ENCODE measurements at regions not wholly inside any gene's neighbourhood (a gene's known extent, or its start where the extent isn't known, plus 50 kb on each side); places are given as distances from the start of the nearest gene placed in this dataset.

DNA sequence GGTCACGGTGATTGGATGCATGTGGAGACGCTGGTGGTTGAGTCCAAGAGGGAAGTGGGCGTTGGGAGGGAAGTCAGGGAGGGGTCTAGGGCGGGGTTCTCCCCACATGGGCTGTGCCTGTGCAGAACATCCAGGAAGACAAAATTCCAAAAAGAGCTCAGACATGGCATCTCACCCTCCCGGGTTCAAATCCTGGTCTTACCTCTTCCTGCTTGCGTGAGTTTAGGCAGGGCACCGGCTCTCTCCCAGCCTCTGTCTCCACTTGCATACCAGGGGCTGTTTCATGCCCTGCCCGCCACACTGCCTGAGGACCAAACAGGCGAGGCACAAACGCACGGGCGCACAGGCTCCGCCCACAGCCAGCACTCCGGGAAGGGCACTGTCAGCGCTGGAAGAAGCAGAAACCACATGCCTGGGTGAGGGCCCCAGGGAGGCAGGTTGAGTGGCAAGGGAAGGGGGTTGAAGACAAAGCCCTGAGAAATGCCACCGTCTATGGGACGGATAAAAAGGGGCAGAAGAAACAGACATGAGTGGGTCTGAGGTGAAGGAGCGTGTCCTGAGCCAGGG is 123.6 kb upstream of the SOX1 start:
- Histone ChIP-seq H3K4me3 (ENCODE audit: low read length in 2 of 2) (no peak overlapping the region), H3K36me3 (ENCODE audit: control insufficient read depth in 2 of 2, insufficient read depth in 2 of 2, low read length in 2 of 2) (no peaks in the 10 kb centered on the region), H3K4me1 (ENCODE audit: control insufficient read depth, insufficient read depth, low read length) (no peaks in the 10 kb centered on the region), H3K27ac (ENCODE audit: low read length) (no peak overlapping the region), H3K9ac (ENCODE audit: low read length in 2 of 2) (no peak overlapping the region), H3K27me3 (ENCODE audit: control insufficient read depth in 1 of 2, insufficient read depth in 2 of 2, low read length in 2 of 2) (peaks cover 0 to 14% of the 10 kb centered on the region in 2 donors), H3K9me3 (ENCODE audit: control insufficient read depth in 2 of 2, low read length in 2 of 2) (no peaks in the 10 kb centered on the region)

DNA sequence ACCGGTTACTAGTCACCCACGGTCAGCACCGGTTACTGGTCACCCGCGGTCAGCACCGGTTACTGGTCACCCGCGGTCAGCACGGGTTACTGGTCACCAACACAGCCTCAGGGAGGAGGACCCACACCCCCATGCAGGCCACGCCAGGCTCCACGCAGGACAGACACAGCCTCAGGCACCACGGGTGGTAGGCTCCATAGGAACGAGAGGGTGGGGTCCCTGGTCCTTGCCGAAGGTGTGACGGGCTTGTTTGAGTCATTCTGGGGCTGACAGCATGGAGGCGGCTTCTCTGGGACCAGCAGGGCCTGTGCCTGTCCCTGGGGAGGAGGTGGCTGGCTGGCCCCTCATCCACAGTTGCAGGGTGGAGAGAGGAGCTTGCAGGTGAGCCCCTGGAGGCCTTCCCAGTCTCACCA is 122.8 kb upstream of the SOX1 start:
- Histone ChIP-seq H3K36me3 (ENCODE audit: control insufficient read depth in 2 of 2, insufficient read depth in 2 of 2, low read length in 2 of 2) (no peaks in the 10 kb centered on the region), H3K4me3 (ENCODE audit: low read length in 2 of 2) (no peak overlapping the region), H3K9ac (ENCODE audit: low read length in 2 of 2) (no peak overlapping the region), H3K9me3 (ENCODE audit: control insufficient read depth in 2 of 2, low read length in 2 of 2) (no peaks in the 10 kb centered on the region), H3K4me1 (ENCODE audit: control insufficient read depth, insufficient read depth, low read length) (no peaks in the 10 kb centered on the region), H3K27me3 (ENCODE audit: control insufficient read depth in 1 of 2, insufficient read depth in 2 of 2, low read length in 2 of 2) (peaks cover 0 to 14% of the 10 kb centered on the region in 2 donors), H3K27ac (ENCODE audit: low read length) (no peak overlapping the region)

GRCh38 chr13:111945086-111945485 is 121.9 kb upstream of the SOX1 start:
- Histone ChIP-seq H3K36me3 (ENCODE audit: control insufficient read depth in 2 of 2, insufficient read depth in 2 of 2, low read length in 2 of 2) (no peaks in the 10 kb centered on the region), H3K9ac (ENCODE audit: low read length in 2 of 2) (no peak overlapping the region), H3K27ac (ENCODE audit: low read length) (no peak overlapping the region), H3K27me3 (ENCODE audit: control insufficient read depth in 1 of 2, insufficient read depth in 2 of 2, low read length in 2 of 2) (peaks cover 0 to 14% of the 10 kb centered on the region in 2 donors), H3K4me1 (ENCODE audit: control insufficient read depth, insufficient read depth, low read length) (no peaks in the 10 kb centered on the region), H3K4me3 (ENCODE audit: low read length in 2 of 2) (no peak overlapping the region), H3K9me3 (ENCODE audit: control insufficient read depth in 2 of 2, low read length in 2 of 2) (peaks cover 0 to 6% of the 10 kb centered on the region in 2 donors)

- Histone ChIP-seq H3K9me3 (ENCODE audit: control insufficient read depth in 2 of 2, low read length in 2 of 2) (peaks cover 2 to 13% of the 10 kb centered on the region in 2 donors), H3K4me1 (ENCODE audit: control insufficient read depth, insufficient read depth, low read length) (no peaks in the 10 kb centered on the region), H3K4me3 (ENCODE audit: low read length in 2 of 2) (no peak overlapping the region), H3K27ac (ENCODE audit: low read length) (no peak overlapping the region), H3K36me3 (ENCODE audit: control insufficient read depth in 2 of 2, insufficient read depth in 2 of 2, low read length in 2 of 2) (no peaks in the 10 kb centered on the region), H3K27me3 (ENCODE audit: control insufficient read depth in 1 of 2, insufficient read depth in 2 of 2, low read length in 2 of 2) (peaks cover 0 to 14% of the 10 kb centered on the region in 2 donors), H3K9ac (ENCODE audit: low read length in 2 of 2) (no peak overlapping the region)
Observed at GRCh38 chr13:111946214-111946613, 120.7 kb upstream of the SOX1 start.

DNA sequence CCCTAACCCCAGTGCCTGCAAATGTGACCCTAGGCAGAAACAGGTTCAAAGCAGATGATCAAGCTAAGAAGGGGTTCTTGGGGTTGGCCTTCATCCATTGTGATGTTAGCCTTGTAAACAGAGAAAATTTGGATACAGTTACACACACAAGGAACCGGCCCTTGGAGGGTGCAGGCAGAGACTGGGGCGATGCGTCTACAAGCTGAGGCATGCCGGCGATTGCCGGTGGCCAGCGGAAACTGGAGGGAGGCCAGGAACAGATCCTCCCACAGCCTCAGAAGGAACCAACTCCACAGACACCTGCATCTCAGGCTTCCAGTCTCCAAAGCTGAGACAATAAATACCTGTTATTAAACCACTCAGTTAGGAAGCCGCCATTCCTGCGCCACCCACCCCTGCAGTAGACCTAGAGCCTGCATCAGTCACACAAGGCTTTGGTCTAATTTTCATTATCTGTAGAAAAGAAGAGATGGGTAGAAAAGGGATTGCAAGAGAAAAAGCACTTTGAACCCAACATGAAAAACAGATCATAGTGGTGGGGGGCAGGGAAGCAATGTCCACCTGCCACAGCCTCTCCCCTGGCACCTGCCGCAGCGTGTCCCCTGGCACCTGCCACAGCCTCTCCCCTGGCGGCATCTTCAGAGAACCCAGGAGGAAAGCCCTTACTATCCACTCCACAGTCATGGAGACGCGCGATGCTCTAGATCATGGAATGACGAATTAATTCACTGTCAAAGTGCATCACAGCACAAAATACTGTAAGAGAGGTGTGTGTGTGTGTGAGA is 119.7 kb upstream of the SOX1 start:
- Histone ChIP-seq H3K36me3 (ENCODE audit: control insufficient read depth in 2 of 2, insufficient read depth in 2 of 2, low read length in 2 of 2) (no peaks in the 10 kb centered on the region), H3K9ac (ENCODE audit: low read length in 2 of 2) (no peak overlapping the region), H3K27me3 (ENCODE audit: control insufficient read depth in 1 of 2, insufficient read depth in 2 of 2, low read length in 2 of 2) (peaks cover 0 to 9% of the 10 kb centered on the region in 2 donors), H3K4me1 (ENCODE audit: control insufficient read depth, insufficient read depth, low read length) (no peaks in the 10 kb centered on the region), H3K9me3 (ENCODE audit: control insufficient read depth in 2 of 2, low read length in 2 of 2) (peaks cover 2 to 15% of the 10 kb centered on the region in 2 donors), H3K27ac (ENCODE audit: low read length) (no peak overlapping the region), H3K4me3 (ENCODE audit: low read length in 2 of 2) (no peak overlapping the region)

DNA sequence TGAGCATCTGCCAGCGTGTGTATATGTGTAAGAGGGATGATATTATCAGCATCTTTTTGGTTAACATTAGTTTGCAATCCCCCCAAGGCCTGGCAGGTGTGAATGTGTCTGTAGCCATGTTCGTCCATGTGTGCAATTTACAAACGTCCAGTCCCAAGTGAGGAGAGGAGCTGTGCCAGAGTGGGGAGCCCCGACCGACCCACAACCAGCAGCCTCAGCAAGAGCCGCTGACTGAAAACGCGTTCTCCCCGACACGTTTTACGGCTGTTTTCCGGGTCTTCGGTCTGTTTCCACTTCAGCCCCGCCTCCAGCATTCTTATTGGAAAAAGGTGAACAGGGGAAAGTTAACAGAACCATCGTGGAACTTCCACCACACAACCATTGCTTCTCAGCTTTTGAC is 119.1 kb upstream of the SOX1 start:
- Histone ChIP-seq H3K4me1 (ENCODE audit: control insufficient read depth, insufficient read depth, low read length) (no peaks in the 10 kb centered on the region), H3K4me3 (ENCODE audit: low read length in 2 of 2) (no peak overlapping the region), H3K27me3 (ENCODE audit: control insufficient read depth in 1 of 2, insufficient read depth in 2 of 2, low read length in 2 of 2) (peaks cover 0 to 9% of the 10 kb centered on the region in 2 donors), H3K9me3 (ENCODE audit: control insufficient read depth in 2 of 2, low read length in 2 of 2) (peaks cover 2 to 15% of the 10 kb centered on the region in 2 donors), H3K36me3 (ENCODE audit: control insufficient read depth in 2 of 2, insufficient read depth in 2 of 2, low read length in 2 of 2) (no peaks in the 10 kb centered on the region), H3K27ac (ENCODE audit: low read length) (no peak overlapping the region), H3K9ac (ENCODE audit: low read length in 2 of 2) (no peak overlapping the region)

- Histone ChIP-seq H3K9me3 (ENCODE audit: control insufficient read depth in 2 of 2, low read length in 2 of 2) (peaks cover 2 to 15% of the 10 kb centered on the region in 2 donors), H3K36me3 (ENCODE audit: control insufficient read depth in 2 of 2, insufficient read depth in 2 of 2, low read length in 2 of 2) (no peaks in the 10 kb centered on the region), H3K4me1 (ENCODE audit: control insufficient read depth, insufficient read depth, low read length) (no peaks in the 10 kb centered on the region), H3K9ac (ENCODE audit: low read length in 2 of 2) (no peak overlapping the region), H3K27ac (ENCODE audit: low read length) (no peak overlapping the region), H3K4me3 (ENCODE audit: low read length in 2 of 2) (no peak overlapping the region), H3K27me3 (ENCODE audit: control insufficient read depth in 1 of 2, insufficient read depth in 2 of 2, low read length in 2 of 2) (peaks cover 0 to 9% of the 10 kb centered on the region in 2 donors)
Observed at GRCh38 chr13:111948281-111948680, 118.7 kb upstream of the SOX1 start.

- Histone ChIP-seq H3K9me3 (ENCODE audit: control insufficient read depth in 2 of 2, low read length in 2 of 2) (peaks cover 2 to 15% of the 10 kb centered on the region in 2 donors), H3K4me1 (ENCODE audit: control insufficient read depth, insufficient read depth, low read length) (no peaks in the 10 kb centered on the region), H3K4me3 (ENCODE audit: low read length in 2 of 2) (no peak overlapping the region), H3K27me3 (ENCODE audit: control insufficient read depth in 1 of 2, insufficient read depth in 2 of 2, low read length in 2 of 2) (peaks cover 0 to 9% of the 10 kb centered on the region in 2 donors), H3K27ac (ENCODE audit: low read length) (no peak overlapping the region), H3K9ac (ENCODE audit: low read length in 2 of 2) (no peak overlapping the region), H3K36me3 (ENCODE audit: control insufficient read depth in 2 of 2, insufficient read depth in 2 of 2, low read length in 2 of 2) (no peaks in the 10 kb centered on the region)
Observed at GRCh38 chr13:111948811-111949210, 118.1 kb upstream of the SOX1 start.

- H3K9me3 ChIP-seq (ENCODE audit: control insufficient read depth in 2 of 2, low read length in 2 of 2): peaks cover 2 to 15% of the 10 kb centered on the region in 2 donors
Observed at GRCh38 chr13:111949311-111949710, 117.6 kb upstream of the SOX1 start.

DNA sequence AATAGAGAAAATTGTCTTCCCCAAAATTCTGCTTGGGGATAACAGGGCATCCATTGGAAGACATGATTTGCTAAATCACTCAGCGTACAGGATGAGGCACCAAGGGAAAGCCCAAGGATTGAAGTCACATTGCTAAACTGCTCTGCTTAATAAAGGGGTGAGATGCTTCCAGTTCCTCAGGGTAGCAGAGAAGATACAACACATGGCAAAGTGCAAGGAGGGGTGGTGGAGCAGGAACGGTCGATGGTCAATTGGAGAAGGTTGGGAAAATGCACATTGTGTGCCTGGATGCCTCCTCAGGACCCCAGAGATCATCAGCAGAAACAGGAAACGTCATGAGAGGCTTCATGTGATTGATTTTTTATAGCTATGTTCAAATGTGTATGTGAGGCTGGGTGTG is 116.3 kb upstream of the SOX1 start:
- no peak overlapping the region for H3K9ac ChIP-seq (ENCODE audit: low read length in 2 of 2)
- H3K36me3 ChIP-seq (ENCODE audit: control insufficient read depth in 2 of 2, insufficient read depth in 2 of 2, low read length in 2 of 2): no peaks in the 10 kb centered on the region
- peaks cover 1 to 13% of the 10 kb centered on the region in 2 donors for H3K27me3 ChIP-seq (ENCODE audit: control insufficient read depth in 1 of 2, insufficient read depth in 2 of 2, low read length in 2 of 2)
- peaks cover 2 to 15% of the 10 kb centered on the region in 2 donors for H3K9me3 ChIP-seq (ENCODE audit: control insufficient read depth in 2 of 2, low read length in 2 of 2)
- no peak overlapping the region for H3K4me3 ChIP-seq (ENCODE audit: low read length in 2 of 2)
- H3K4me1 ChIP-seq (ENCODE audit: control insufficient read depth, insufficient read depth, low read length): no peaks in the 10 kb centered on the region
- no peak overlapping the region for H3K27ac ChIP-seq (ENCODE audit: low read length)

More at GRCh38 chr13:111949311-111949710, 117.6 kb upstream of the SOX1 start:
- H3K4me1 ChIP-seq (ENCODE audit: control insufficient read depth, insufficient read depth, low read length): no peaks in the 10 kb centered on the region
- no peaks in the 10 kb centered on the region for H3K36me3 ChIP-seq (ENCODE audit: control insufficient read depth in 2 of 2, insufficient read depth in 2 of 2, low read length in 2 of 2)
- no peak overlapping the region for H3K4me3 ChIP-seq (ENCODE audit: low read length in 2 of 2)
- no peak overlapping the region for H3K9ac ChIP-seq (ENCODE audit: low read length in 2 of 2)
- no peak overlapping the region for H3K27ac ChIP-seq (ENCODE audit: low read length)
- peaks cover 0 to 9% of the 10 kb centered on the region in 2 donors for H3K27me3 ChIP-seq (ENCODE audit: control insufficient read depth in 1 of 2, insufficient read depth in 2 of 2, low read length in 2 of 2)

DNA sequence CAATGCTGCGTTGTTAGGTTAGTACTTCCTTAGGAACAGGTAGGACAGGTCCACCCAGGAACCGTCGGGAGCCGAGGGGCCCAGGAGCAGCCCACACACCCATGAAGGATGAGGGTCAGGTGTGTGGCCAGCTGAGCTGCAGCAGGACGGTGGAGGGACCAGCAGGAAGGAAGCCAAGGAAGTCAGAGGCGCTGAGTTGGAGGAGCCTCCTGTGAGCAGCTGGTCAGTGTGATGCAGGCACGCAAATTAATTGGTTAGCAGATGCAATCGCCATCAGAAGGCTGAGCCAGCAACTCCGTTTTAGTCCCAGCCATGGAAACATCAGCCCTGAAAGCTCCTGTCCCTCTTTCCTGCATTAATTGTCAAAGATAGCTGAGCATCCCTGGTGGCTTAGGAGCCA is 114.9 kb upstream of the SOX1 start:
- no peaks in the 10 kb centered on the region for H3K36me3 ChIP-seq (ENCODE audit: control insufficient read depth in 2 of 2, insufficient read depth in 2 of 2, low read length in 2 of 2)
- no peak overlapping the region for H3K27ac ChIP-seq (ENCODE audit: low read length)
- H3K4me1 ChIP-seq (ENCODE audit: control insufficient read depth, insufficient read depth, low read length): no peaks in the 10 kb centered on the region
- H3K9ac ChIP-seq (ENCODE audit: low read length in 2 of 2): no peak overlapping the region
- H3K9me3 ChIP-seq (ENCODE audit: control insufficient read depth in 2 of 2, low read length in 2 of 2): peaks cover 2 to 15% of the 10 kb centered on the region in 2 donors
- no peak overlapping the region for H3K4me3 ChIP-seq (ENCODE audit: low read length in 2 of 2)
- H3K27me3 ChIP-seq (ENCODE audit: control insufficient read depth in 1 of 2, insufficient read depth in 2 of 2, low read length in 2 of 2): peaks cover 3 to 11% of the 10 kb centered on the region in 2 donors
